ENCODE measurements at regions not wholly inside any gene's neighbourhood (a gene's known extent, or its start where the extent isn't known, plus 50 kb on each side); places are given as distances from the start of the nearest gene placed in this dataset.
"Not testable (repeated sequence)": the region's sequence is repeated elsewhere in the genome, so short reads cannot be mapped to it uniquely, and the experiment has no call there.

DNA sequence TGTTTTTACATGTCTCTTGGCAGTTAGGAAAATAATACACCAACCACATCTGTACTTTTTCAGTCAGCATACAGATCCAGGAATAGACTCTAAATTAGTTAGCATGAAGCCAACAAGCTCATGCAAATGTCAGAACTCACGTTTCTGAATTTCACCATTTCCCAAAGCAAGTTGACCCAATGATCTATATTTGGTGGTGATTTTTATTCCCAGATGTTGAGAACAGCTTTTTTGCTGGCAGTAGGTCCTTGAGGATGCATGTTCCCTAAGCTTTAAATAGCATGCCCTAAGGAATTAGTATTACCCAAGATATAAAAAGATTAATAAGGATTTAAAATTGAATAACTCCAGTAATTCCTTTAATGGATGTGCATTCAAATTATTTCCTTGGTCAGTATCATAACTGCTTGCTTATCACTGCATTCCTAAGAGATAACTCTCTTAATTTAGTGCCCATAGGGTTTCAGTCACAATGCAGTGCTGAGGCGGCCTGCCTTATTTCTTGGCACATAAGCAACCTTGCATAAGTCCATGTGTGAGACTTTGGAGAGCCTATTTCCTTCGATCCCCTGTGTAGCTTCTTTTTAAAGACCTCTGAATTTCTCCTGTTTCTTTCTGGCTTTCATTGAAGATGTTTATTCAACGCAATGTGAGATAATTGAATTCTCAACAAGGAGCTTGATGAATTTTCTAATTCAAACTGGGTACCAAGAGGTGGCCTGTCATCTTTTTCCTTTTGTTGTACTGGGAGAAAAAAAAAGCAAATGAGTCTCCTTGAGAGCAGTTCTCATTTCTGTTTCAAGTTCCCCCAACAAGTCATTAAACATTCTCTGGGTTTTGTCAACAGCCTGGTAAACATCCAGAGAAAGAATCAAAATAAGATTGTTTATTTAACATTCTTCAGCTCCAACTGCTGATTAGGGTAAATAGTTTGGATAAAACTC, 135.3 kb upstream of the MEOX2 start:
- no peak overlapping the region for H3K4me3 ChIP-seq (ENCODE audit: low read depth, low read length)
- no peak for DNase-seq (ENCODE audit: low read depth)

DNA sequence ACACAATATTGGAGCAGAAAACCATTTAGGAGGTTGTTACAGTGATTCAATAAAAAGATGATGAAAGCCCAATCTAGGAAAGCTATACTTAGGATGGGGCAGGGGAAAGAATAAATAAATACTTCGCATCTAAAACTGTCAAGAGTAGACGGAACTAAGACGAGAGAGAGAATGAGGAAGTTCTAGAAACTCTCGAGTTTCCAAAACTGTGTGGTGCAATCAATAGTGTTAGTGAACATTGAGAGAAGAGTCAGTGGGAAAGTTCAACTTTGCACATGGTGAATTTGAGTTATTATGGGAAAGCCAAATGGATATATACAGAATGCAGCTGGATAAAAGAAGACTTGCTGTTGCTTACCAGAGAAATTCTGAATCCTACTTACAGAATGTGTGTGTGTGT, 133.8 kb upstream of the MEOX2 start:
- no peak for DNase-seq (ENCODE audit: low read depth)
- H3K4me3 ChIP-seq (ENCODE audit: low read depth, low read length) = no peak overlapping the region

DNA sequence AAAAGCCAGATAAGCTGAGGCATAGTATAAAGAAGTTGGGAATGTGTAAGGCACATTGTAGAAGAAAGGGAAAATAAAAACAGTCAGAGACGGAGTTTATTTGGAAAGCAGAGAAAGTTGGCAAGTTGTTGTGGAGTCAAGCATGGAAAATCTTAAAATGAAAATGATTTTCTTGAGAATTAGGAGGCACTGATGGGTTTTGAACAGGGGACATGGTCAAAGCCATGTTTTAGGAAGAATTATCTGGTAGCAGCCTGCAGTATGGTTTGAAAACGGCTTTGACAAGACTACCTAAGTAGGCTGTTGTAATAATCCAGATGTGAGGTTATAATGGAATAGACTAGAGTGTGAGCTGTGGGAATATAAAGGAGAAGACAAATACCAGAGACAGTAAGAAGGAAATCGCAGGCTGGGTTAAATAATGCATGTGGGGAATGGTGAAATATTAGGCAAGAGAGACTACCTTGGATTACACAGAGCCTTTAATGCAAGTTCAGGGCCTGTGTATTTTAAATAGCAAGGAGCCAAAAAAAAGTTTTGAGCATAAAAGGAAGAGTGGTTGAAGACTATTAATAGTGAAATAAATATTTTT, 130.4 kb upstream of the MEOX2 start:
- DNase-seq (ENCODE audit: low read depth) = no peak
- H3K4me3 ChIP-seq (ENCODE audit: low read depth, low read length) = no peak overlapping the region

DNA sequence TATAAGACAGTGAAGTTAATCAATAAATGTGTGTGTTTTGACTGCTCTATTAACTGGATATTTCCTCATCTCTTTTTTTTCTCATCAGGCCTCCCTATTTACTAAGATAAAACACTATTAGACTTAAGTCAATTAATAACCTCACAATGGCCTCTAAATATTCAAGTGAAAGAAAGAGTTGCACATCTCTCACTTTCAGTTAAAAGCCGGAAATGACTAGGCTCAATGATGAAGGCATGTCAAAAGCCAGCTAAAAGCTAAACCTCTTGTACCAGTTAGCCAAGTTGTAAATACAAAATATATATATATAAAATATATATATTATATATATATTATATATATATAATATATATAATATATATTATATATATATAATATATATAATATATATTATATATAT, 127.0 kb upstream of the MEOX2 start:
- no peak for DNase-seq (ENCODE audit: low read depth)
- no peak overlapping the region for H3K4me3 ChIP-seq (ENCODE audit: low read depth, low read length)

DNA sequence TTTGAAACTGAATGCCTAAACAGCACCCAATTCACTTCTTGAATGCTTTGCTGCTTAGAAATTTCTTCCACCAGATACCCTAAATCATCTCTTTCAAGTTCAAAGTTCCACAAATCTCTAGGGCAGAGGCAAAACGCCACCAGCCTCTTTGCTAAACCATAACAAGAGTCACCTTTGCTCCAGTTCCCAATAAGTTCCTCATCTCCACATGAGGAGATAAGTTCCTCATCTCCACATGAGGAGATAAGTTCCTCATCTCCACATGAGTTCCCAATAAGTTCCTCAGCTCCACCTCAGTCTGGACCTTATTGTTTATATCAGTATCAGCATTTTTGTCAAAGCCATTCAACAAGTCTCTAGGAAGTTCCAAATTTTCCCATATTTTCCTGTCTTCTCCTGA, 123.9 kb upstream of the MEOX2 start:
- H3K4me3 ChIP-seq (ENCODE audit: low read depth, low read length); DNase-seq (ENCODE audit: low read depth): not testable (repeated sequence)

DNA sequence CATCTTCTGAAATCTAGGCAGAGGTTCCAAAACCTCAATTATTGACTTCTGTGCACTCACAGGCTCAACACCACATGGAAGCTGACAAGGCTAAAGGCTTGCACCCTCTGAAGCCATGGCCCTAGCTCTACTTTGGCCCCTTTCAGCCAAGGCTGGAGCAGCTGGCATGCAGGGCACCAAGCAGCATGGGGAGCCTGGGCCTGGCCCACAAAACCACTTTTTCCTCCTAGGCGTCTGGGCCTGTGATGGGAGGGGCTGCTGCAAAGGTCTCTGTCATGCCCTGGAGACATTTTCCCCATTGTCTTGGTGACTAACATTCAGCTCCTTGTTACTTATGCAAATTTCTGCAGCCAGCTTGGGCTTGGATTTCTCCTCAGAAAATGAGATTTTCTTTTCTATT, 123.5 kb upstream of the MEOX2 start:
- H3K4me3 ChIP-seq (ENCODE audit: low read depth, low read length); DNase-seq (ENCODE audit: low read depth): not testable (repeated sequence)

DNA sequence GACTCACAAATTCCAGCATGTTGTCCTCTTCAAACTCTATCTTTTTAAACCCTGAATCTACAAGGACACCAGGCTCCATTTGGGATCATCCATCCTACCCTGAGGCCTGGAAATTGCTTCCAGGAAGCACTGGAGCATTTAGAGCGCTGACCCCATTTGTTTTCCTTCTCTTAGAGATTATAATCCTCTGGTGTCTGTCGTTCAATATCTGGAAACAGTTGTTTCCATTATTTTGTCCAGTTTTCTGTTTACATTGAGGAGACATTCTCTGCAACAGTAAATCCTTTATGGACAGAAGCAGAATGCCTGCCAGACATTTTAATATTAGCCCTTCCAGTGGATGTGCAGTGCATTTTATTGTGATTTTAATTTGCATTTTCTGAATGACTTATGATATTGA, 119.4 kb upstream of the MEOX2 start:
- DNase-seq (ENCODE audit: low read depth) = no peak
- no peak overlapping the region for H3K4me3 ChIP-seq (ENCODE audit: low read depth, low read length)

DNA sequence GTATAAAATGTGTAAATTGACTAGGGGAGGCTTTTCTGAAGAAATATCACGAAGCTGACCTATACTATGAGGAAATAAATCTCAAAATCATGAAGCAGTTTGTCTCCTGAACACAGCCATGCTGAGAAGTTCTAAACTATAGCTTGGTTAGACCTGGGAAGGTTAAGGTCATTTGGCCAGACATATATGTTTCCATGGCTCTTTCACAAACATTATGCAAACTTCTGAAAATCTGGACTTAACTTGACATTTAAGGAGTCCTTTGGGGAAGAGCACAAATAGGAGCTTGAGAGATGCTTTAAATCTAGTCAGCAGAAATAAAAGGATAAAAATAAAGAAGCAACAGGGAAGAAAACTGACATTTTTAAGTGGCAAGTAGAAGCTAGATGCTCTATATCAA, 115.9 kb upstream of the MEOX2 start:
- no peak overlapping the region for H3K4me3 ChIP-seq (ENCODE audit: low read depth, low read length)
- peak; percentile 55 for DNase-seq (ENCODE audit: low read depth)

DNA sequence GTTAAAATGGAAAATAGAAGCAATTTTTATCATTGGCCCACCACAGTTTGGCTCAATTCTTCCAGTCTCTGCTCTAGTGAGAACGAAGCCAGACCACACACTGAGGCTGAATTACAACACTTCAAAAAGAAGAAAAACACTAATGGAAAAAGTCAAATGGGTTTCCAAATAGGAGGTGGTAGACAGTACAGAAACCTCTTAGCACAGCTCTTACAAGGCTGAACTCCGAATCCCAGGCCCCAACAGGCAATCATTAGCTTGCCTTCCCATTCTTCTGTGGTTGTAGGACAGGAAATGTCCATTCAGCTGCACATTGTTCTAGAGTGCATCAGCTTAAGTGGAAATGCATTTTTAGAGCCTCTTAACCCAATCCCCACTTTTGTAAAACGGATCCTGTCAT, 115.1 kb upstream of the MEOX2 start:
- DNase-seq (ENCODE audit: low read depth) = peak; percentile 88
- no peak overlapping the region for H3K4me3 ChIP-seq (ENCODE audit: low read depth, low read length)

DNA sequence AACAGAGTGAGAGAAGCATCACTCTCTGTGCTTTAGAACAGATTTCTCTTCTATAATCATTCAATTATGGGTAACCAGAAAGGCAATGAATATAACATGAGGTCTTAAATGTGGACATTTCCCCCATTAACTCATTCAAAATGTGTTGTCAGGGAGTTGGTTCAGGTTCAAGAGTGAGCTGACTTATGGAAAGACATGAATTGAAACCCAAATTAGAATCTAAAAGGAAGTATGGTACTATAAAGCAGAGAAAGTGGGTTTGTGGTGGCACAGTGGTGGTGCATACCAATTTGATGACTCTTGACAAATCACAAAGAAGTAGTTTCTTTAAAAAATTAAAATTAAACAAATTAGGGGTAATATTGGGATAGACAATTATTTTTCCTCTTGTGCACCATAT, 114.6 kb upstream of the MEOX2 start:
- H3K4me3 ChIP-seq (ENCODE audit: low read depth, low read length) = no peak overlapping the region
- DNase-seq (ENCODE audit: low read depth) = no peak

DNA sequence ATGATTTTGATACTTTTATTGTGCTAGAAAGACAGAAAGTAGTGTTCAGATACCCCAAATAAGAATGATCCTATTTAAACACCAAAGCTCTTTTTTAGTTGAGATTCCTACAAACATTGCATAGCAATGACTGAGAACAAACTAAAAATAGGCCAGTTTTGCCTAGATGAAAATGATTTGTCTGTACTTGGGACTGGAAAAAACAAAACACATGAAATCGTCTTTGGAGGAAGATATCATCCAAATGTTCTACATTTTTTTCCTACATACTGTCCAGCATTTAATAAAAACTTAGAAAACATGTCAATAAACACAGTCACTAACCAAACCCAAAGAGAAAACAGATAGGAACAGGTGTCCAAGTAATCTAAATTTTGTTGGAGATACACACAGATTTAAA, 111.6 kb upstream of the MEOX2 start:
- H3K4me3 ChIP-seq (ENCODE audit: low read depth, low read length) = no peak overlapping the region
- DNase-seq (ENCODE audit: low read depth) = no peak

DNA sequence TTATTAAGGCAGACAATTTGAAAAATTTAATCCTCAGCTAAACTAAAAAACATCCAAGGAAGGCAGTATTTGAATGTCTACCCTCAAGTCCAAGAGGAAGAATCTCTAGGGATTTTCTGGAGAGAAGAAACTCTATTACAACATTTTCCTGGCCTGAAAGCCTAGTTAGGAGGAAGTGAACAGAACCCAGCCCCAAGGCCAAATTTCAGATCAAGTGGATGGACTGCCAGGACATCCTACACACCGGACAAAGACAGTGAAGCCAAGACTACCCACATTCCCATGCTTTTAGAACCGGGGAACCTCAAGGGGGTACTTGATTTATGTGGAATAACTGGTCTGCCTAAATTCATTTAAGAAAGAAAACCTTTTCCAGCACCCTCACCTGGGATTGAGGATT, 108.9 kb upstream of the MEOX2 start:
- H3K4me3 ChIP-seq (ENCODE audit: low read depth, low read length) = no peak overlapping the region
- peak; percentile 11 for DNase-seq (ENCODE audit: low read depth)

DNA sequence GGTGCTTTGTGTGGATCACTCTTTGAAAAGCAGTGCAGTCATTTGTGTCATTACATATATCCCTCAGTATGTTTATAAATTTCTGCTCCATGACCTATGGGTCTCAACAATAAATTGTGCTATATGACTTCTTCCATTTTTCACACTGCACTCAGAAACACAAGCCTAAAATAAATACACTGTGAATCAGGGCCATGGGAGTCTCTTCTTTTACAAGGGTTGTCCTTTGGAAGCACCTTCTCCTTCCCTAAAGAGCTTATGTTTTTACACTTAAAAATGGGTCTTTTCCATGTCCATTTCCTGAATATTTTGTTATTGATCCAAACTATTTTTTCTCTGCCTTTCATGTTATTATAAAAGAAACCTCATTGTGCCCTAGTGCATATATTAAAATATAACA, 108.3 kb upstream of the MEOX2 start:
- no peak for DNase-seq (ENCODE audit: low read depth)
- no peak overlapping the region for H3K4me3 ChIP-seq (ENCODE audit: low read depth, low read length)

DNA sequence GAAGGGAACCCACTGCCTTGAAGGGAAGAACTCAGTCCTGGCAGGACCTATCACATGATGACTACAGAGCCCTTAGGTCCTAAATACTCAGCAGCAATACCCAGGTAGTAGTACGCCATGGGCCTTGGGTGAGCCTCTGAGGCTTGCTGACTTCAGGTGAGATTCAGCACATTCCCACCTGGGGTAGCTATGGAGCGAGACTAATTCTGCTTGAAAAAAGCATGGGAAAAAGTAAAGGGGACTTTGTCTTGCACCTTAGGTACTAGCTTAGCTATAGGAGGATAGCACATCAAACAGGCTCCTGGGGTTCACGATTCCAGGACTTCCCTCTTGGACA, 98.2 kb upstream of the MEOX2 start:
- DNase-seq (ENCODE audit: low read depth) = no peak
- H3K4me3 ChIP-seq (ENCODE audit: low read depth, low read length) = no peak overlapping the region

DNA sequence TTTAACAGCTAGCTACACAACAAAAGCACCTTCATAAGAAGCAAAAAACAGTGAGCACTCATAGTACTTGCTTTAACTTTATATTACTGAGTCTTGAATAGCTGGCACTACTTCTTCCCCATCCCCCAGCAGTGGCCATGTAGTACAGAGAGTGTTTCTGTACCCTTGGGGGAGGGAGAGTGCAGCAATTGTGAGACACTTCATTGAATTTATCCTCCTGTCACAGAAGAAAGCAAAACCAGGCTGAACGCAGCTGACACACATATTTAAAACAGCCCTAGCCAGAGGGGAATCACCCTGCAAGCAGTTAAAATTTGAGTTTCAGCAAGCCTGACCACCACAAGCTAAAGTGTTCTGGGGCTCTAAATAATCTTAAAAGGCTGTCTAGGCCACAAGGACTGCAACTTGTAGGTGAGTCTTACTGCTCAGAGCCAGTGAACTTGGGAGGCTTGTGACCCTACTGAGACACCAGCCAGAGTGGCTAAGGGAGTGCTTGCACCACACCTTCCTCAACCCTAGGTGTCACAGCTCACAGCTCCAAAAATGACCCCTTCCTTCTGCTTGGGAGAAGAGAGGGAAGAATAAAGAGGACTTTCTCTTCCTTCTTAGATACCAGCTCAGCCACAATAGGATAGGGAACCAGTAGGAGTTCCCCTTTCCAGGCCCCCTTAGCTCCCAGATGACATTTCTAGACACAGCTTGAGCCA, 97.7 kb upstream of the MEOX2 start:
- no peak for DNase-seq (ENCODE audit: low read depth)

DNA sequence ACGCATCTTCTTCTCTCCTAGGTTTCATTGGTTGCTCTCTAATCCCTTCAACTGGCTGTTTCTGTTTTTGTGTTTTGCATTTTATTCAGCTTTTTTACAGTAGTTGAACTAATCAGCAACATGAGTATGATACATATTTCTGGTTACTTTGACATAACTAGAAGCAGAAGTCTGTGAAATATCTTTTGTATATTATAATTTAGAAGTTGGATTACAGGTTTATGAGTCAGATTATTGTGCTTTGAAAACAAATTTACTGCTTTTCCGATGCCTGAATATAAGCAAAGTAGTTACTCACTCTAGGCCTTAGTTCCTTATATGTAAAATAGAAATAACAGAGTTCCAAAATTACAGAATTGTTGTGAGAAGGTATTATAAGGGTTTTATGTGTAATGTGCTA, 96.2 kb upstream of the MEOX2 start:
- no peak overlapping the region for H3K4me3 ChIP-seq (ENCODE audit: low read depth, low read length)
- DNase-seq (ENCODE audit: low read depth) = no peak

More for the DNA sequence above, 97.7 kb upstream of the MEOX2 start:
- H3K4me3 ChIP-seq (ENCODE audit: low read depth, low read length) = no peak overlapping the region

DNA sequence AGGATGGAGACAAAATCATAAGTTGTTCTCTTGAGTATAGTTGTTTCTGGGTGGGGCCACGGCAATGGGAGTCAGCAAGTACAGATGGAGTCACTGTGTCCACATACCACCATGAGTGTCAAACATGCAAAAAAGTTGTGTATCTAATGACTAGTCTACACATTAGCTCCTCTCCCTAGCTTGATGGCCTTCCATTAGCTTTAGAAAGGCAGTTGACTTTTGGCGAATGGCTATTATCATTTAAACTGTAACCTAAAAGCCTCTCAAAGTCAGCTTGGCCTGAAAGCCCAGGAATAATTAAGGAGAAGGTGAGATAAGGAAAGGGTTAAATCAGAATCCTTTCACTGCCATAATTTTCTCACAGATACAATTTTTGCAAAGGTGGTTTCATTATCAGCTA, 95.5 kb upstream of the MEOX2 start:
- no peak for DNase-seq (ENCODE audit: low read depth)
- no peak overlapping the region for H3K4me3 ChIP-seq (ENCODE audit: low read depth, low read length)

DNA sequence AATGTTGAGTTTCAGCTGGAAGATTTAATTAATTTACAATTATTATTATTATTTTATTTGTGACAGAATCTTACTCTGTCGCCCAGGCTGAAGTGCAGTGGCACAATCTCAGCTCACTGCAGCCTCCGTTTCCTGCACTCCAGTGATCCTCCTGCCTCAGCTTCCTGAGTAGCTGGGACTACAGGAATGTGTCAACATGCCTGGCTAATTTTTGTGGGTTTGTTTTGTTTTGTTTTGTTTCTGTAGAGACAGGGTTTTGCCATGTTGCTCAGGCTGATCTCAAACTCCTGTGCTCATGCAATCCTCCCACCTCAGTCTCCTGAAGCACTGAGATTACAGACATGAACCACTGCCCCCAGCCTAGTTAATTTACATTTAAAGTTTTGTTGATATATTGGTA, 93.8 kb upstream of the MEOX2 start:
- H3K4me3 ChIP-seq (ENCODE audit: low read depth, low read length) = no peak overlapping the region
- no peak for DNase-seq (ENCODE audit: low read depth)

DNA sequence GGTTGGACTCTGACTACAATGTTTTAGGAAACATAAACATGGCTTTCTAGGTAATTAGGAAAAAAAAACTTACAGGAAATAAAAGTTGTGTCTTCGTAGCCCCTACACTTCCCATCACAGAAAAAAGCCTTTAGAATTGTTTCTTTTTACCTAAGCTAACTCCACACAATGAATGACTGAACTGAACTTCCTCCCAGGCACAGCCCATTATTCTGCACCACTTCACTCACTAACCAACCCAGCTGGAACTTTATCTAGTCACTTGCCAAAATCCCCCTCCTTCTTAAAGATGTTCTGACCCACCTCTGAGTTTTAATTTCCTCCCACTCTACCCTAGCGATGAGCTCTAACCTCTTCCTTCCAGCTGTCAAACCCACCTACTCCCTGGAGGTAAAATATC, 91.7 kb upstream of the MEOX2 start:
- H3K4me3 ChIP-seq (ENCODE audit: low read depth, low read length) = no peak overlapping the region
- no peak for DNase-seq (ENCODE audit: low read depth)

DNA sequence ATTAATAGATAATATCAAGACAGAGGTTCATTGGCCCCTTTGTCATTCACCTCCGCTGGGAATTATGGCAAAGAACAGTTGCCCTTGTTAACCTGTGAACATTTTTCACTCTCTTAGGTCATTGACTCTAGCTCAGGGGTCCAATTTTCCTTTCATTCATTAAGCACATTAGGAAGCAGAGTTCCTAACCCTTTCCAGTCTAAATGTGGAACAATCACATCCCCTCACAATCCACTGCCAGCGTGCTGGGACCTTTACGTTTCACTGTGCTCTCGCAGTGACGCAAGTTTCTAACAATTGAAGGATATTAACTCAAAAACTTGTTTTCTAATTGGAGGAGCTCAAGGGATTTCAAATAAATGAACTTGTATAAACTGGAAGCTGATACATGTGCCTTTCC, 79.3 kb upstream of the MEOX2 start:
- no peak overlapping the region for H3K4me3 ChIP-seq (ENCODE audit: low read depth, low read length)
- DNase-seq (ENCODE audit: low read depth) = no peak

All from skeletal muscle cell (primary cell).